Activated naive CD8-positive, alpha-beta T cell treated with anti-CD3 and anti-CD28 coated beads, Interleukin-2, amount 50 U/mL, for 24 hours (primary cell): ENCODE measurements at regions not wholly inside any gene's neighbourhood (a gene's known extent, or its start where the extent isn't known, plus 50 kb on each side); places are given as distances from the start of the nearest gene placed in this dataset.

ENCODE experiments used
- ATAC-seq: fragments of 150-1000 bp; cut with Tn5 transposase; one replicate; pipeline ENCODE4 v1.10.0; 2021
- DNase-seq: peaks from one replicate; pipeline ENCODE4 v3.0.0; 2021
- H3K27ac Mint-ChIP-seq: one replicate; pipeline ENCODE4 v1.8.0; 2021; ENCODE audit warnings: mild to moderate bottlenecking, mixed read lengths
- H3K27me3 Mint-ChIP-seq: one replicate; pipeline ENCODE4 v1.8.0; 2021; ENCODE audit warnings: mixed read lengths
- H3K36me3 Mint-ChIP-seq: one replicate; pipeline ENCODE4 v1.8.0; 2021; ENCODE audit warnings: low read depth, mixed read lengths
- H3K4me1 Mint-ChIP-seq: one replicate; pipeline ENCODE4 v1.8.0; 2021; ENCODE audit warnings: mixed read lengths
- H3K4me3 Mint-ChIP-seq: one replicate; pipeline ENCODE4 v1.8.0; 2021; ENCODE audit warnings: mild to moderate bottlenecking, moderate library complexity, mixed read lengths
- H3K9me3 Mint-ChIP-seq: one replicate; pipeline ENCODE4 v1.8.0; 2021; ENCODE audit warnings: mixed read lengths

DNA sequence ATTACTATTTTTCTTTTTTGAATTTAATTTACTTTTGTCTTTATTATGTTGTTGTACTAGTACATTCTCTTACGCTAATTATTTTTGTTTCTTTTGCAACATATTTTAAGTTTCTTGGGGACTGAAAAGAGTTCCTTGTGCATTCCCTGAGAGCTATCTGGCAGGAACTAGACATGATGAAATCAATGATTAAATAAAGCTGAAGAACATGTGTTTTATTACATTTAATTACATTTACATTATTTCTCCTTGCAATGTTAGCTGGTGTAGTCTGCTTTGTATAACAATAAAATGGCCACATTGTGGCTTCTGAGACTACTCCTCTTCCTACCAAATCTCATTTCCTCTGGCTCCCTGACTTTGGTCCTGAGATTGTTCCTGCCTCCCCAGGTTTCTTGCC, 244.9 kb downstream of the NDFIP2 start:
- Mint-ChIP-seq H3K36me3 (no peaks in the 10 kb centered on the region), H3K27ac (no peak overlapping the region), H3K9me3 (no peaks in the 10 kb centered on the region), H3K27me3 (no peaks in the 10 kb centered on the region), H3K4me3 (no peak overlapping the region), H3K4me1 (no peaks in the 10 kb centered on the region)
- DNase-seq, result no peak
- ATAC-seq, result no peak

GRCh38 chr13:79724348-79725103, 243.6 kb downstream of the NDFIP2 start:
- Mint-ChIP-seq H3K4me1 (no peaks in the 10 kb centered on the region), H3K27me3 (no peaks in the 10 kb centered on the region), H3K36me3 (no peaks in the 10 kb centered on the region), H3K9me3 (no peaks in the 10 kb centered on the region), H3K4me3 (no peak overlapping the region), H3K27ac (no peak overlapping the region)
- no peak for ATAC-seq
- DNase-seq, result no peak

GRCh38 chr13:79723519-79724024, 242.6 kb downstream of the NDFIP2 start:
- DNase-seq, result no peak
- peaks cover 3% of the 10 kb centered on the region for H3K9me3 Mint-ChIP-seq

GRCh38 chr13:79722885-79723445, 242.0 kb downstream of the NDFIP2 start:
- peaks cover 8% of the 10 kb centered on the region for H3K9me3 Mint-ChIP-seq

More at GRCh38 chr13:79723519-79724024, 242.6 kb downstream of the NDFIP2 start:
- Mint-ChIP-seq H3K4me1 (no peaks in the 10 kb centered on the region), H3K4me3 (no peak overlapping the region), H3K36me3 (no peaks in the 10 kb centered on the region), H3K27me3 (no peaks in the 10 kb centered on the region), H3K27ac (no peak overlapping the region)
- no peak for ATAC-seq

DNA sequence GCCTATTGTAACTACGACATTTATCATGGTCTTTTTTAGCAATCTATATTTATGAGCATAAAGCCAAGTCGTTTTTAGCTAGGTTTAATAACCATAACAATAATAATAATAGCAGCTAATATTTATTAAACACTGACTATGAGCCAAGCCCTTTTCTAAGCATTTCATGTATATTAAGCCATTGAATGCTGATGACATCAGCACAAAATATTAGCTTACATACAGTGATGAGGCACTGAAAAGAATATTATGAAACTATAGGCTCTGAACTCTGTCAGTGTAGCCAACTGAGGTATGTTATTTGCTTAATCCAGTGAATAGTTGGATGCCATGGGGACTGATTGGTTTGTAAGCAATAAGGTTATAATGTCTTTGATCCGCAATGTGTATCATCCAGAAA, 235.2 kb downstream of the NDFIP2 start:
- no peak for ATAC-seq
- no peaks in the 10 kb centered on the region for H3K36me3 Mint-ChIP-seq
- DNase-seq, result no peak
- no peak overlapping the region for H3K27ac Mint-ChIP-seq
- H3K27me3 Mint-ChIP-seq, result no peaks in the 10 kb centered on the region
- peaks cover 8% of the 10 kb centered on the region for H3K9me3 Mint-ChIP-seq
- H3K4me3 Mint-ChIP-seq, result no peak overlapping the region
- no peaks in the 10 kb centered on the region for H3K4me1 Mint-ChIP-seq

More at GRCh38 chr13:79722885-79723445, 242.0 kb downstream of the NDFIP2 start:
- Mint-ChIP-seq H3K27ac (no peak overlapping the region), H3K27me3 (no peaks in the 10 kb centered on the region), H3K36me3 (no peaks in the 10 kb centered on the region), H3K4me3 (no peak overlapping the region), H3K4me1 (no peaks in the 10 kb centered on the region)
- ATAC-seq, result no peak
- no peak for DNase-seq

DNA sequence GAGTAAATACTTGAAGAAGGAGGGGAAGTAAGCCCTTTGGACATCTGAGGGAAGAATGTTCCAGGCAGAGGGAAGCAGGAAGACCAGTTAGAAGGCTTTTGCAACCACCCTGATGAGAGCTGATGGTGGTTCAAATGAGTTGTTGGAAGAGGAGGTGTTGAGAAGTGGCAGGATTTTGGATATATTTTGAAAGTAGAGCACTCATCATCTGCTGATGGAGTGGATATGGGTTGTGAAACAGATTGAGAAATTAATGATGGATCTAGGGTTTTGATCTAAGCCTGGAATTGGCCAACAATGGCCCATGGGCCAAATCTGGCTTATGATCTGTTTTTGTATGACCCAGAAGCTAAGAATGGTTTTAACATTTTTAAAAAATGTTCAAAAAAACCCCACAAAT, 230.7 kb downstream of the NDFIP2 start:
- Mint-ChIP-seq H3K27ac (no peak overlapping the region), H3K4me3 (no peak overlapping the region), H3K36me3 (no peaks in the 10 kb centered on the region), H3K4me1 (no peaks in the 10 kb centered on the region), H3K27me3 (no peaks in the 10 kb centered on the region), H3K9me3 (no peaks in the 10 kb centered on the region)
- ATAC-seq, result no peak
- no peak for DNase-seq

GRCh38 chr13:79710376-79710775, 229.4 kb downstream of the NDFIP2 start:
- H3K36me3 Mint-ChIP-seq, result no peaks in the 10 kb centered on the region
- no peak for ATAC-seq
- DNase-seq, result no peak

DNA sequence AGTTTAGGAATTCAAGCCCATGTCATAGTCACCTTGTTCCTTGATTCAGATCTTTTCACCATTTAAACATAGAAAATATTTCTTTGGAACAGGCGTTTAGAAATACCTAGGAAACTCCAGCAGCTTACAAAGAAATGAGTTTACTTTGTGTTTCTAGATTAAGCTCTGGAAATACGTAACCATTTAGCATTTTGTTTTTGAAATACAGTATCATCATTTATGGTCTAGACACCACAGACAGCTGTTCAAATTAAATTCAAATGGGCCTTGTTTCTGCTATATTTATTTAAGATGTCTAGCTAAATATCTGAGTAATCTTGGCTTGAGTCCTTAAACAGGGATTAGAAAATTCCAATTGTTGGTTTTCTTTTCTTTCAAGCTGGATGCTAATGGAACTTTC, 228.5 kb downstream of the NDFIP2 start:
- no peaks in the 10 kb centered on the region for H3K36me3 Mint-ChIP-seq
- H3K4me3 Mint-ChIP-seq, result no peak overlapping the region
- ATAC-seq (no peak), DNase-seq (no peak)
- H3K27ac Mint-ChIP-seq, result no peak overlapping the region
- H3K9me3 Mint-ChIP-seq, result no peaks in the 10 kb centered on the region
- no peaks in the 10 kb centered on the region for H3K4me1 Mint-ChIP-seq
- H3K27me3 Mint-ChIP-seq, result no peaks in the 10 kb centered on the region

More at GRCh38 chr13:79710376-79710775, 229.4 kb downstream of the NDFIP2 start:
- H3K9me3 Mint-ChIP-seq, result no peaks in the 10 kb centered on the region
- no peak overlapping the region for H3K27ac Mint-ChIP-seq
- no peak overlapping the region for H3K4me3 Mint-ChIP-seq
- H3K4me1 Mint-ChIP-seq, result no peaks in the 10 kb centered on the region
- no peaks in the 10 kb centered on the region for H3K27me3 Mint-ChIP-seq

DNA sequence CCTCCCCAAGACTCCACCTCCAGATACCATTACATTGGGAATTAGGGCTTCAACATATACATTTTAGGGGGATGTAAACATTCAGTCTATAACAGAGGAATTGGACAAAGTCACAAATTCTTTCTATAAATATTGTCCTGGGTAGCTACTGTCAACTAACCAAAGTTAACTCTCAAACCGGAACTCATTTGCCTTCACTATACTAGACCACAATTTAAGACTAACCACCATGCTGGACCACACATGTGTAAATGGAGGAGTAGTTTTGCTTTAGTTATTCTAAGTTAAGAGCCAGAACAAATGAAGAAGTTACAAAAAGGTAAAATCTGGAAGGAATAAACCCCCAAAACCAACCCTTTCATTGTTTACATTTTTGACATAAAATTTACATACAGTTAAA, 222.8 kb downstream of the NDFIP2 start:
- Mint-ChIP-seq H3K9me3 (no peaks in the 10 kb centered on the region), H3K4me1 (no peaks in the 10 kb centered on the region), H3K4me3 (no peak overlapping the region), H3K27ac (no peak overlapping the region), H3K27me3 (peaks cover 2% of the 10 kb centered on the region), H3K36me3 (no peaks in the 10 kb centered on the region)
- no peak for DNase-seq
- ATAC-seq, result no peak

DNA sequence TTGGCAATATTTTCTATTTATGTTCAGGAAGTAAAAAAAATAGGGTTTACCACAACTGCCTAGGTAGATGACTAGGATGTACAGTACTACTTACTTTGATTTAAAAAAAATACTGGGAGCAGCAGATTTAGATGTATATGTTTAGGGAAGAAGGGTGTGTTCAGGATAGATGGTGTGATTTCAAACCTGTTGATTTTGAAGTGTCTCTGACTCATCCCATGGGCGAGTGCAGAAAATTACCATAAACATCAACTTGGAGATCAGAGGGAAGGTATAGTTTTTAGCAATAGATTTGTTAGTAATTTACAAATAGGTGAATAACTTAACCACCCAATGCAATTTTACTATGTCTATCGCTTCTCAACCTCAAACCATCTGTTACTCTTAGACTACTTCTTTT, 214.8 kb downstream of the NDFIP2 start:
- H3K36me3 Mint-ChIP-seq, result no peaks in the 10 kb centered on the region
- H3K27ac Mint-ChIP-seq, result no peak overlapping the region
- DNase-seq (no peak), ATAC-seq (no peak)
- H3K9me3 Mint-ChIP-seq, result no peaks in the 10 kb centered on the region
- H3K4me3 Mint-ChIP-seq, result no peak overlapping the region
- no peaks in the 10 kb centered on the region for H3K4me1 Mint-ChIP-seq
- H3K27me3 Mint-ChIP-seq, result peaks cover 5% of the 10 kb centered on the region

DNA sequence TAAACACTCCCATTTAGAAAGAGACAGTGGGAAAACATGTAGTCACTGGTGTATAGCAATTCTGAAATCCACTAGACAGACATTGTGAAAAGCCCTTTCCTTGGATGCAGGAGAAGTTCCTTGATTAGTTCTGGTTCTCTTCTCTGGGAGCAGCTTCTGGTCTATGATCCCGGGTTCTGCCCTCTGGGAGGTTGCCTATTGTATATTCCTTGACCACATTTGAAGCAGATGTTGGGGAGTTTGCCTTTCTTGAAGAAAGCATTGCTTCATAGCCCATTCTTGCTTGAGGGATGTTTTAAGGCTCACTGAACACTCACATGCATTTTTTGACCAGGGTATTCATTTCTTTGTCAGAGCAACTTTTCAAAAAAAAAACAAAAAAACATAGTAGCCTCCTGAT, 211.9 kb downstream of the NDFIP2 start:
- Mint-ChIP-seq H3K4me1 (no peaks in the 10 kb centered on the region), H3K36me3 (no peaks in the 10 kb centered on the region), H3K4me3 (no peak overlapping the region), H3K9me3 (no peaks in the 10 kb centered on the region), H3K27ac (no peak overlapping the region), H3K27me3 (peaks cover 3% of the 10 kb centered on the region)
- ATAC-seq, result no peak
- no peak for DNase-seq

- DNase-seq (no peak), ATAC-seq (no peak)
- no peaks in the 10 kb centered on the region for H3K4me1 Mint-ChIP-seq
- peaks cover 1% of the 10 kb centered on the region for H3K27me3 Mint-ChIP-seq
- H3K4me3 Mint-ChIP-seq, result no peak overlapping the region
- no peaks in the 10 kb centered on the region for H3K36me3 Mint-ChIP-seq
- no peak overlapping the region for H3K27ac Mint-ChIP-seq
- no peaks in the 10 kb centered on the region for H3K9me3 Mint-ChIP-seq
These were observed 210.9 kb downstream of the NDFIP2 start for GRCh38 chr13:79691826-79692225.

GRCh38 chr13:79688741-79689140, 207.8 kb downstream of the NDFIP2 start:
- Mint-ChIP-seq H3K9me3 (no peaks in the 10 kb centered on the region), H3K36me3 (no peaks in the 10 kb centered on the region), H3K27me3 (peaks cover 1% of the 10 kb centered on the region), H3K4me3 (no peak overlapping the region), H3K27ac (no peak overlapping the region), H3K4me1 (no peaks in the 10 kb centered on the region)
- ATAC-seq (no peak), DNase-seq (no peak)

GRCh38 chr13:79686441-79686840, 205.5 kb downstream of the NDFIP2 start:
- no peak overlapping the region for H3K27ac Mint-ChIP-seq
- ATAC-seq (no peak), DNase-seq (no peak)
- H3K27me3 Mint-ChIP-seq, result no peaks in the 10 kb centered on the region
- H3K9me3 Mint-ChIP-seq, result peaks cover 4% of the 10 kb centered on the region
- no peaks in the 10 kb centered on the region for H3K4me1 Mint-ChIP-seq
- no peaks in the 10 kb centered on the region for H3K36me3 Mint-ChIP-seq
- H3K4me3 Mint-ChIP-seq, result no peak overlapping the region

- Mint-ChIP-seq H3K36me3 (no peaks in the 10 kb centered on the region), H3K27ac (no peak overlapping the region), H3K4me1 (no peaks in the 10 kb centered on the region), H3K4me3 (no peak overlapping the region), H3K27me3 (peaks cover under 1% of the 10 kb centered on the region), H3K9me3 (peaks cover 4% of the 10 kb centered on the region)
- DNase-seq, result no peak
- ATAC-seq, result no peak
These were observed 203.4 kb downstream of the NDFIP2 start for GRCh38 chr13:79684371-79684770.
